Loucy (cell line): ENCODE measurements at regions not wholly inside any gene's neighbourhood (a gene's known extent, or its start where the extent isn't known, plus 50 kb on each side); places are given as distances from the start of the nearest gene placed in this dataset.

Experiments
- CTCF ChIP-seq: fragments of 200-600 bp; sonication (generic); conservative IDR thresholded peaks from 2 replicates; pipeline ENCODE4 v1.5.1; 2014; ENCODE audit warnings: mild to moderate bottlenecking, antibody characterized with exemption, low read length
- EZH2phosphoT487 ChIP-seq: fragments of 200-600 bp; IDR thresholded peaks from 2 replicates; pipeline ENCODE4 v1.6.1; 2018; ENCODE audit warnings: antibody characterized with exemption, mild to moderate bottlenecking, moderate library complexity, borderline replicate concordance

- TF ChIP-seq CTCF (no peak), EZH2phosphoT487 (no peak)
Measured at GRCh38 chr16:59997706-59998105, 1263.6 kb upstream of the GOT2 start.
